K562 (cell line): ENCODE measurements at regions not wholly inside any gene's neighbourhood (a gene's known extent, or its start where the extent isn't known, plus 50 kb on each side); places are given as distances from the start of the nearest gene placed in this dataset.

Experiments
- ADNP ChIP-seq: fragments of 200-800 bp; sonication (Bioruptor generic); IDR thresholded peaks from 2 replicates; pipeline ENCODE4 v1.6.1; 2016; ENCODE audit warnings: missing genetic modification characterization, missing compliant biosample characterization
- ATF3 ChIP-seq, 2 experiments: fragments of 450-650 bp in 1 of 2; sonication (generic) in 1 of 2; formaldehyde crosslinking in 1 of 2; IDR thresholded peaks in 1 of 2; conservative IDR thresholded peaks in 1 of 2; 2 replicates each; pipeline versions ENCODE4 v1.6.1 to v1.8.1; 2016 to 2023; ENCODE audit warnings: mild to moderate bottlenecking in 2 of 2, moderate library complexity in 2 of 2, inconsistent platforms in 1 of 2, missing genetic modification reagents in 1 of 2
- CBFA2T3 ChIP-seq: fragments of 450-650 bp; IDR thresholded peaks from 2 replicates; pipeline ENCODE4 v1.6.1; 2017
- CHAMP1 ChIP-seq: fragments of 450-650 bp; IDR thresholded peaks from 2 replicates; pipeline ENCODE4 v1.6.1; 2016; ENCODE audit warnings: mild to moderate bottlenecking
- CTBP1 ChIP-seq: fragments of 450-650 bp; IDR thresholded peaks from 2 replicates; pipeline ENCODE4 v1.6.1; 2016; ENCODE audit warnings: borderline replicate concordance
- DPF2 ChIP-seq: fragments of 450-650 bp; IDR thresholded peaks from 2 replicates; pipeline ENCODE4 v1.6.1; 2016
- EP300 ChIP-seq: IDR thresholded peaks from 2 replicates; pipeline ENCODE4 v1.6.1; 2012; ENCODE audit warnings: low read length, improper control_type of control experiment
- MGA ChIP-seq: fragments of 450-650 bp; IDR thresholded peaks from 2 replicates; pipeline ENCODE4 v1.6.1; 2016; ENCODE audit warnings: mild to moderate bottlenecking, moderate library complexity
- NCOR1 ChIP-seq: fragments of 450-650 bp; IDR thresholded peaks from 2 replicates; pipeline ENCODE4 v1.6.1; 2016; ENCODE audit warnings: mild to moderate bottlenecking, moderate library complexity
- NFIC ChIP-seq: fragments of 450-650 bp; IDR thresholded peaks from 2 replicates; pipeline ENCODE4 v1.6.1; 2017; ENCODE audit warnings: mild to moderate bottlenecking, inconsistent platforms
- RBM34 ChIP-seq: fragments of 200-400 bp; formaldehyde crosslinking; IDR thresholded peaks from 2 replicates; pipeline ENCODE4 v1.6.1; 2018; ENCODE audit warnings: low read length, borderline replicate concordance; ENCODE audit not compliant: insufficient read depth
- SMARCE1 ChIP-seq: fragments of 450-650 bp; IDR thresholded peaks from 2 replicates; pipeline ENCODE4 v1.7.1; 2016; ENCODE audit warnings: mild to moderate bottlenecking
- TAL1 ChIP-seq: fragments of 450-650 bp; IDR thresholded peaks from 2 replicates; pipeline ENCODE4 v1.6.1; 2016; ENCODE audit warnings: mild to moderate bottlenecking
- XRCC4 ChIP-seq: IDR thresholded peaks from one replicate; pipeline ENCODE4 v1.6.1; 2011; ENCODE audit not compliant: insufficient read depth, insufficient read length; ENCODE audit errors: extremely low read depth
- ZNF174 ChIP-seq: fragments of 250-450 bp; sonication (Bioruptor Pico); IDR thresholded peaks from 2 replicates; pipeline ENCODE4 v1.4.0; 2020; ENCODE audit warnings: mild to moderate bottlenecking
- ZNF764 ChIP-seq: fragments of 250-450 bp; sonication (Bioruptor Pico); IDR thresholded peaks from 2 replicates; pipeline ENCODE4 v1.4.0; 2020; ENCODE audit warnings: low read depth, mild to moderate bottlenecking, moderate library complexity

GRCh38 chr12:39499296-39499695 lies 56.4 kb upstream of the KIF21A start (continued):
- TF ChIP-seq MGA (no peak), NCOR1 (peak; percentile 51; the same call in 1 of the 2 replicates), CHAMP1 (no peak), TAL1 (peak; percentile 62), ADNP (tag) (no peak), EP300 (peak; percentile 34; the same call in 1 of the 2 replicates), XRCC4 (no peak), NFIC (0 out of 2 replicates have a peak, but pooled peaks have one; percentile 11), DPF2 (peak; percentile 61; the same call in 1 of the 2 replicates), ZNF764 (CRISPR knock-in tag) (no peak), ZNF174 (no peak), CBFA2T3 (peak; percentile 85), ATF3 (IDR thresholded peaks at IDR 0.05) (0 out of 2 replicates have a peak, but pooled peaks have one; percentile 8), ATF3 (CRISPR knock-in tag; conservative IDR thresholded peaks at IDR 0.05) (no peak), SMARCE1 (peak; percentile 46; the same call in 1 of the 2 replicates), CTBP1 (peak; percentile 53; the same call in 1 of the 2 replicates), RBM34 (no peak)
